ENCODE measurements at regions not wholly inside any gene's neighbourhood (a gene's known extent, or its start where the extent isn't known, plus 50 kb on each side); places are given as distances from the start of the nearest gene placed in this dataset.

DNA sequence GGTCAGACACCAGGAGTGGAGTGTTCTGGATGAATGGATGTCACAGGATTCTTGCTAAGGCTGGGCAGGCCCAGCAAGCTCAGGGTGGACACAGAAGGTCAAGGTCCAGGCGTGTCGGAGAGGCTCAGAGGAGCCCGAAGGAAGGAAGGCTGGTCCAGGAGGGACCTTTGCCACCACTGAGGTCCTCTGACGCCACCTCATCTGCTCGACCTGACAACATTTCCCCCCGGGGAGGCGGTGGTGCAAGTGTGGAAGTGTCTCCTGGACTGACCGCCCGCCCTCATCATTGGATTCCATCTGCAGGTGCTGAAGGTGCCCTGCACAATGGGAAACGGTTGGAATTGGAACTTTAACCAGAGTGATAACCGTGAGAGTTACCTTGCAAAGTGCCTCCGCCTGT, 124.6 kb downstream of the RTP5 start:
- Histone ChIP-seq H3K4me1 (ENCODE audit: control insufficient read depth in 1 of 2, insufficient read depth in 2 of 2, low read length in 2 of 2) (no peaks in the 10 kb centered on the region), H3K9me3 (ENCODE audit: control insufficient read depth in 1 of 2, insufficient read depth in 1 of 2, low read depth in 1 of 2, low read length in 2 of 2) (no peaks in the 10 kb centered on the region), H3K79me2 (ENCODE audit: insufficient read depth, low read length) (no peaks in the 10 kb centered on the region), H3K9ac (ENCODE audit: low read length) (no peak overlapping the region), H3K9me2 (ENCODE audit: insufficient read depth) (no peaks in the 10 kb centered on the region), H2AFZ (ENCODE audit: low read depth, low read length, poor library complexity, severe bottlenecking) (no peak overlapping the region), H4K20me1 (ENCODE audit: insufficient read depth) (no peaks in the 10 kb centered on the region), H3K27ac (ENCODE audit: low read depth, low read length) (no peak overlapping the region), H3K36me3 (ENCODE audit: control insufficient read depth in 1 of 2, insufficient read depth in 2 of 2, low read length in 2 of 2) (no peaks in the 10 kb centered on the region), H3K4me2 (ENCODE audit: low read length) (no peak overlapping the region), H3K27me3 (ENCODE audit: insufficient read depth, low read length) (no peaks in the 10 kb centered on the region), H3K4me3 (replicated peaks in 1 of 2; ENCODE audit: low read depth in 1 of 2, low read length in 2 of 2) (no peak overlapping the region)
- ATAC-seq (no peak), DNase-seq (ENCODE audit: low read depth, low spot score) (no peak)
- CTCF ChIA-PET, result no interaction called here
- no peak for TF ChIP-seq TCF7L2 (IDR thresholded peaks at IDR 0.05; ENCODE audit: borderline replicate concordance, extremely low read depth, insufficient read depth, insufficient read length)
- no peak for TF ChIP-seq POLR2A (IDR thresholded peaks at IDR 0.05; ENCODE audit: borderline replicate concordance, extremely low read depth, insufficient read depth, insufficient read length)
- TF ChIP-seq CBX3 (IDR thresholded peaks at IDR 0.05; ENCODE audit: low read depth), result no peak
- no peak for TF ChIP-seq ZFX (IDR thresholded peaks at IDR 0.05)
- TF ChIP-seq ELF1 (IDR thresholded peaks at IDR 0.05; ENCODE audit: borderline replicate concordance, low read depth), result no peak
- no peak for TF ChIP-seq SIN3A (IDR thresholded peaks at IDR 0.05; ENCODE audit: low read depth)
- TF ChIP-seq ATF3 (IDR thresholded peaks at IDR 0.05), result no peak
- TF ChIP-seq EZH2phosphoT487 (IDR thresholded peaks at IDR 0.05; ENCODE audit: borderline replicate concordance), result no peak
- no peak for TF ChIP-seq SP1 (IDR thresholded peaks at IDR 0.05; ENCODE audit: low read depth)
- RAD21 ChIA-PET (ENCODE audit: low non-redundant PET in 1 of 2, low total read pairs in 2 of 2, uncharacterized antibody in 2 of 2, unreplicated experiment in 2 of 2), result no interaction called here
- intact Hi-C loops (cut with micrococcal nuclease), result no loop called here
- POLR2A ChIA-PET, result no interaction called here
- no TSS peak for BruUV-seq (replicated peaks)

- no TSS peak for BruUV-seq (replicated peaks)
- intact Hi-C loops (cut with micrococcal nuclease), result no loop called here
- H3K4me3 ChIP-seq (replicated peaks in 1 of 2; ENCODE audit: low read depth in 1 of 2, low read length in 2 of 2), result no peak overlapping the region
- ATAC-seq, result no peak
- H3K27me3 ChIP-seq (ENCODE audit: insufficient read depth, low read length), result no peaks in the 10 kb centered on the region
- RAD21 ChIA-PET (ENCODE audit: low non-redundant PET in 1 of 2, low total read pairs in 2 of 2, uncharacterized antibody in 2 of 2, unreplicated experiment in 2 of 2), result no interaction called here
- POLR2A ChIA-PET, result no interaction called here
- H3K79me2 ChIP-seq (ENCODE audit: insufficient read depth, low read length), result no peaks in the 10 kb centered on the region
- no peaks in the 10 kb centered on the region for H3K36me3 ChIP-seq (ENCODE audit: control insufficient read depth in 1 of 2, insufficient read depth in 2 of 2, low read length in 2 of 2)
- CTCF ChIA-PET, result no interaction called here
- no peak overlapping the region for H2AFZ ChIP-seq (ENCODE audit: low read depth, low read length, poor library complexity, severe bottlenecking)
- no peaks in the 10 kb centered on the region for H4K20me1 ChIP-seq (ENCODE audit: insufficient read depth)
- H3K4me2 ChIP-seq (ENCODE audit: low read length), result no peak overlapping the region
- no peak overlapping the region for H3K9ac ChIP-seq (ENCODE audit: low read length)
- H3K27ac ChIP-seq (ENCODE audit: low read depth, low read length), result no peak overlapping the region
- TF ChIP-seq ZFX (IDR thresholded peaks at IDR 0.05) (no peak), CEBPB (IDR thresholded peaks at IDR 0.05; ENCODE audit: low read depth) (no peak), EZH2phosphoT487 (IDR thresholded peaks at IDR 0.05; ENCODE audit: borderline replicate concordance) (no peak), EGR1 (IDR thresholded peaks at IDR 0.05; ENCODE audit: low read depth) (no peak), SRF (IDR thresholded peaks at IDR 0.05; ENCODE audit: low read depth) (no peak), YY1 (IDR thresholded peaks at IDR 0.05; ENCODE audit: extremely low read depth, insufficient replicate concordance, low read depth, low read length) (no peak), POLR2A (IDR thresholded peaks at IDR 0.05; ENCODE audit: borderline replicate concordance, extremely low read depth, insufficient read depth, insufficient read length) (no peak), SIN3A (IDR thresholded peaks at IDR 0.05; ENCODE audit: low read depth) (no peak), JUND (IDR thresholded peaks at IDR 0.05) (no peak), CBX3 (IDR thresholded peaks at IDR 0.05; ENCODE audit: low read depth) (no peak)
- no peaks in the 10 kb centered on the region for H3K4me1 ChIP-seq (ENCODE audit: control insufficient read depth in 1 of 2, insufficient read depth in 2 of 2, low read length in 2 of 2)
- H3K9me3 ChIP-seq (ENCODE audit: control insufficient read depth in 1 of 2, insufficient read depth in 1 of 2, low read depth in 1 of 2, low read length in 2 of 2), result no peaks in the 10 kb centered on the region
- H3K9me2 ChIP-seq (ENCODE audit: insufficient read depth), result no peaks in the 10 kb centered on the region
- no peak for DNase-seq (ENCODE audit: low read depth, low spot score)
Observed at GRCh38 chr2:241994556-241995213, 125.2 kb downstream of the RTP5 start.
